ENCODE measurements at regions not wholly inside any gene's neighbourhood (a gene's known extent, or its start where the extent isn't known, plus 50 kb on each side); places are given as distances from the start of the nearest gene placed in this dataset.

DNA sequence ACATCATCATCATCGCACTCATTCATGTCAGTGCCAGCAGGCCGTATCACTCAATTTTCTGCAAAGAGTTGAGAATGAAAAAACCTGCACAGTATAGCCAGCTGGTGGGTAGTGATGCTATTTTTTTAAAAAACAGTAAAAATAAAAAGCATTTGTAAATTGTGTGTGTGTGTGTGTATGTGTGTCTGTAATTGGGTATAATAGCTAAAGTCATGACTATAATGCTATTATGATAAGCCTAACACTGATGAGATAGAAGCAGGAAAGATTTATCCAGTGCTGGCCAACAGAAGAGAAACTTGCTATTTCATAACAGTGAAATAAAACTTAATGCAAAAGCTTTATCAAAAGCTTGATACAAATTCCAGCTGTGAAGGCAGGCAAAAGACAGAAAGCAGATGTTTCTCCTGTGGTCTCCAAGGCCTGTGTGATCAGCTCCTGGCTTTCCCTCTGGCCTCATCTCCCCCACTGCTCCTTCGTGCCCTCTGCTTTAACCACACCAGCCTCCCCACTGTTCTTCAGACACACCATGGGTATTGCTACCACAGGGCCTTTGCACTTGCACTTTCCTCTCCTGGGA lies 206.2 kb upstream of the IRX5 start:
- no peaks in the 10 kb centered on the region for H3K27me3 ChIP-seq (ENCODE audit: low read depth)
- H3K27ac ChIP-seq (replicated peaks) = no peak overlapping the region
- no peak overlapping the region for H3K4me3 ChIP-seq
- TF ChIP-seq, protein P1, sequence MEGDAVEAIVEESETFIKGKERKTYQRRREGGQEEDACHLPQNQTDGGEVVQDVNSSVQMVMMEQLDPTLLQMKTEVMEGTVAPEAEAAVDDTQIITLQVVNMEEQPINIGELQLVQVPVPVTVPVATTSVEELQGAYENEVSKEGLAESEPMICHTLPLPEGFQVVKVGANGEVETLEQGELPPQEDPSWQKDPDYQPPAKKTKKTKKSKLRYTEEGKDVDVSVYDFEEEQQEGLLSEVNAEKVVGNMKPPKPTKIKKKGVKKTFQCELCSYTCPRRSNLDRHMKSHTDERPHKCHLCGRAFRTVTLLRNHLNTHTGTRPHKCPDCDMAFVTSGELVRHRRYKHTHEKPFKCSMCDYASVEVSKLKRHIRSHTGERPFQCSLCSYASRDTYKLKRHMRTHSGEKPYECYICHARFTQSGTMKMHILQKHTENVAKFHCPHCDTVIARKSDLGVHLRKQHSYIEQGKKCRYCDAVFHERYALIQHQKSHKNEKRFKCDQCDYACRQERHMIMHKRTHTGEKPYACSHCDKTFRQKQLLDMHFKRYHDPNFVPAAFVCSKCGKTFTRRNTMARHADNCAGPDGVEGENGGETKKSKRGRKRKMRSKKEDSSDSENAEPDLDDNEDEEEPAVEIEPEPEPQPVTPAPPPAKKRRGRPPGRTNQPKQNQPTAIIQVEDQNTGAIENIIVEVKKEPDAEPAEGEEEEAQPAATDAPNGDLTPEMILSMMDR (IDR thresholded peaks at IDR 0.05; ENCODE audit: borderline replicate concordance) = no peak
- H3K9me3 ChIP-seq (replicated peaks) = no peaks in the 10 kb centered on the region
- DNase-seq = no peak
- no peaks in the 10 kb centered on the region for H3K4me1 ChIP-seq
- intact Hi-C loops (cut with micrococcal nuclease) = no loop called here
- H3K36me3 ChIP-seq = no peaks in the 10 kb centered on the region

DNA sequence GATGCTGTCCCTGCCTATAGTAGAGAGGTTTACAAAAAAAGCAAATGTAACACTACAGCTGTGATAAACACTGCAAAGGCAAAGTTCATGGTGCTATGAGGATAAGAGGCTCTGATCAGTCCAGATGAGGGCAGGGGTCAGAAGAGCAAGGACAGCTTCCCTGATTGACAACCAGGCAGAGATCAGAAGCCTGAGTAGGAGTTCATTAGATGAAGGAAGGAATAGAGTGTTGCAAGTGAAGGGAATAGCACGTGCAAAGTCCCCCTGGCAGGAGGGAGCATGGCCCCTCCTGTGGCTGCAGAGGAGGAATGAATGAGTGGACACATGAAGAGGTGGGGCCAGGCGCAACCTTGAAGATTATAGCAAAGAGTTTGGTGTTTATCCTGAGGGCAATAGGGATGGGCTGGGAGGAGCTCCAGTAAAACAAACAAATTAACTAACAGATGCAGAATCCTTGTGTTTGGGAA lies 208.4 kb upstream of the IRX5 start:
- Histone ChIP-seq H3K4me1 (no peaks in the 10 kb centered on the region), H3K9me3 (replicated peaks) (no peaks in the 10 kb centered on the region), H3K27ac (replicated peaks) (no peak overlapping the region), H3K36me3 (no peaks in the 10 kb centered on the region), H3K27me3 (ENCODE audit: low read depth) (no peaks in the 10 kb centered on the region), H3K4me3 (no peak overlapping the region)
- no peak for DNase-seq
- intact Hi-C loops (cut with micrococcal nuclease) = no loop called here
- TF ChIP-seq, protein P1 (IDR thresholded peaks at IDR 0.05; ENCODE audit: borderline replicate concordance) = no peak

DNA sequence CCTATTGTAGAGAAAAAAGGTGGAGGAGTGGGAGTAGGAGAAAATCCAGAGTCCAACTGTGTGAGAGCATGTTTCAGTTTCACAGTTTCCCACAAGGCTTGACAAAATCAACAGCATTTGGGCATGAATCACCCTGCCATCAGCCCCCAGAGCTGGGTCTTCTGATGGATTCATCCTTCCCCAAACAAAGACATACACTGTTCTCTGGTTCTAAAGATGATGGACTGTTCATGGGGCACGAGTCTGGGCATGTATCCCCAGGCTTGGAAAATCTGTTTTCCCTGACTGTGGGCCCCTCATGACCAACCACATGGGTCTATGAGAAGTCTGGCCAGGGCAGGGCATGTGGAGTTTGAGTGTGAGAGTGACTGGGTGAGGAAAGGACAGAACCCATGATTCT lies 210.4 kb upstream of the IRX5 start:
- no peak for DNase-seq
- TF ChIP-seq, protein P1 (IDR thresholded peaks at IDR 0.05; ENCODE audit: borderline replicate concordance) = no peak
- Histone ChIP-seq H3K4me1 (no peaks in the 10 kb centered on the region), H3K36me3 (no peaks in the 10 kb centered on the region), H3K4me3 (no peak overlapping the region), H3K27ac (replicated peaks) (no peak overlapping the region), H3K27me3 (ENCODE audit: low read depth) (peaks cover 3% of the 10 kb centered on the region), H3K9me3 (replicated peaks) (no peaks in the 10 kb centered on the region)
- intact Hi-C loops (cut with micrococcal nuclease) = no loop called here

DNA sequence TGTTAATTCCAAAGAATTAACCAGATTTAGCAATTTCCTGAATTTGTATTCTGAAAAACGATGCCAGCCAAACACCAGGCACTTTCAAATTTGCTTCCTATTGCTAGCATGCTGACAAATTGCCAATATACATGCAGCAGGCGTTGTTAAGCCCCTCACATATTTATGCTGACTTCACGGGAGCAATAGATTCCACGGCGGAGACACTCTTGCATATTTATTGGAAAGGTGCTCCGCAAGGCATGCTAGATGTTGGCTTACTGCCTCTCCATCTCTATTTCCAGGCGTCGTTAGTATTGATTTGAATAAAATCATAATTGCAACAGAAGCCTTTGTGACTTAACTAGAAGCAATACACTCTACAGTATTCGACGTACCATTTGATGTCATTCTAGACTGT lies 211.0 kb upstream of the IRX5 start:
- no peak for DNase-seq
- TF ChIP-seq, protein P1 (IDR thresholded peaks at IDR 0.05; ENCODE audit: borderline replicate concordance) = no peak
- Histone ChIP-seq H3K27ac (replicated peaks) (no peak overlapping the region), H3K27me3 (ENCODE audit: low read depth) (peaks cover 3% of the 10 kb centered on the region), H3K36me3 (no peaks in the 10 kb centered on the region), H3K4me3 (no peak overlapping the region), H3K9me3 (replicated peaks) (no peaks in the 10 kb centered on the region), H3K4me1 (no peaks in the 10 kb centered on the region)
- intact Hi-C loops (cut with micrococcal nuclease) = no loop called here

DNA sequence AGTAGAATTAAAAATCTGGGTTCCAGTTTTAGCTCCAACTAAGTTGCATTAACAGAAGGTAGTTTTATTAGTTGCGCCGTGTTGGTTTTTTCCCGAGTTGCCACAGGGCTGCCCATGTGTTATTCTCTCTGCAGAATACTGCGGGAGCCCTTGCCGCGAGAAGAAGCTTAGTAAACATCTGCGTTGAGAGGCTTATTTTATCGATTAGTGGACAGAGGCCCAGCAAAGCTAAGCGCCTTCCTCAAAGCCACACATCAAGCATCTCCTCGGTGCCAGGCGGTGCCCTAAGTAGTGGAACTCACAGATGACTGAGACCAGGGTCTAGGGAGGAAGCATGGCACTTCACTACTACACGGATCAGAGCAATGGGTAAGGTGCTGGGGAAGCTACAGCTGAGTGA lies 212.3 kb upstream of the IRX5 start:
- TF ChIP-seq, protein P1 (IDR thresholded peaks at IDR 0.05; ENCODE audit: borderline replicate concordance) = no peak
- no peaks in the 10 kb centered on the region for H3K4me1 ChIP-seq
- H3K4me3 ChIP-seq = no peak overlapping the region
- DNase-seq = no peak
- H3K9me3 ChIP-seq (replicated peaks) = no peaks in the 10 kb centered on the region
- peaks cover 3% of the 10 kb centered on the region for H3K27me3 ChIP-seq (ENCODE audit: low read depth)
- intact Hi-C loops (cut with micrococcal nuclease) = no loop called here
- H3K36me3 ChIP-seq = no peaks in the 10 kb centered on the region
- H3K27ac ChIP-seq (replicated peaks) = no peak overlapping the region
